ENCODE measurements at regions not wholly inside any gene's neighbourhood (a gene's known extent, or its start where the extent isn't known, plus 50 kb on each side); places are given as distances from the start of the nearest gene placed in this dataset.

GRCh38 chr6:81552644-81553043 is 199.8 kb downstream of the TENT5A start:
- peak; percentile 3 for DNase-seq

GRCh38 chr6:81547149-81547548 is 205.3 kb downstream of the TENT5A start:
- Histone ChIP-seq H3K4me3 (ENCODE audit: low read depth in 2 of 2, low read length in 1 of 2) (no peak overlapping the region), H3K9me2 (no peaks in the 10 kb centered on the region), H2AFZ (ENCODE audit: low read depth) (no peak overlapping the region), H3K4me2 (no peak overlapping the region), H3K79me2 (ENCODE audit: insufficient read depth) (no peaks in the 10 kb centered on the region), H3K27me3 (ENCODE audit: insufficient read depth) (no peaks in the 10 kb centered on the region), H3K4me1 (ENCODE audit: control insufficient read depth in 1 of 2, insufficient read depth in 2 of 2, low read depth in 1 of 2, low read length in 1 of 2) (peaks cover under 1 to 2% of the 10 kb centered on the region in 2 experiments; a peak in 3 of 4 replicates), H3K9me3 (peaks cover 4% of the 10 kb centered on the region; the same call in 1 of the 2 replicates), H3K36me3 (replicated peaks in 1 of 2; ENCODE audit: control insufficient read depth in 1 of 2, insufficient read depth in 2 of 2, low read length in 1 of 2) (peaks cover 0 to 3% of the 10 kb centered on the region in 2 experiments), H4K20me1 (ENCODE audit: insufficient read depth) (no peaks in the 10 kb centered on the region), H3K9ac (no peak overlapping the region), H3F3A (replicated peaks; ENCODE audit: insufficient read depth) (peaks cover 2% of the 10 kb centered on the region), H3K27ac (ENCODE audit: low read depth in 2 of 2, low read length in 1 of 2) (no peak overlapping the region)
- TF ChIP-seq GATA2 (CRISPR knock-in tag; IDR thresholded peaks at IDR 0.05) (no peak), EP300 (IDR thresholded peaks at IDR 0.05; ENCODE audit: borderline replicate concordance in 1 of 2, low read depth in 1 of 2, low read length in 1 of 2) (no peak), RAD21 (IDR thresholded peaks at IDR 0.05; ENCODE audit: low read length) (no peak), RFX5 (IDR thresholded peaks at IDR 0.05; ENCODE audit: low read length) (no peak), GABPA (IDR thresholded peaks at IDR 0.05; ENCODE audit: low read depth) (no peak), RCOR1 (IDR thresholded peaks at IDR 0.05; ENCODE audit: low read length) (no peak), FOXM1 (IDR thresholded peaks at IDR 0.05; ENCODE audit: low read depth) (no peak), USF1 (IDR thresholded peaks at IDR 0.05; ENCODE audit: borderline replicate concordance, low read depth) (no peak), MAX (IDR thresholded peaks at IDR 0.05; ENCODE audit: low read depth) (no peak), USF2 (IDR thresholded peaks at IDR 0.05; ENCODE audit: borderline replicate concordance, low read depth, low read length) (no peak)
- WGBS (ENCODE audit: low lambda C conversion rate), result 94% methylated on average over 3 of the region's 3 CpGs
- POLR2A ChIA-PET, result no interaction called here
- CTCF ChIA-PET, result no interaction called here
- no peak for DNase-seq

More at GRCh38 chr6:81552644-81553043, 199.8 kb downstream of the TENT5A start:
- no peak for TF ChIP-seq FOXJ3 (CRISPR knock-in tag; IDR thresholded peaks at IDR 0.05)
- TF ChIP-seq EP300 (IDR thresholded peaks at IDR 0.05; ENCODE audit: borderline replicate concordance in 1 of 2, low read depth in 1 of 2, low read length in 1 of 2), result peak; percentile 63 to 78; a peak in 3 of 4 replicates
- TF ChIP-seq ELF1 (IDR thresholded peaks at IDR 0.05), result no peak
- TF ChIP-seq GATA2 (CRISPR knock-in tag; IDR thresholded peaks at IDR 0.05), result peak; percentile 85
- TF ChIP-seq RFX5 (IDR thresholded peaks at IDR 0.05; ENCODE audit: low read length), result no peak
- TF ChIP-seq MAX (IDR thresholded peaks at IDR 0.05; ENCODE audit: low read depth), result 0 out of 2 replicates have a peak, but pooled peaks have one; percentile 10
- TF ChIP-seq TEAD4 (IDR thresholded peaks at IDR 0.05; ENCODE audit: borderline replicate concordance, insufficient read depth), result peak; percentile 51; the same call in 1 of the 2 replicates
- peak; percentile 78 for TF ChIP-seq JUND (IDR thresholded peaks at IDR 0.05)
- TF ChIP-seq POLR2AphosphoS5 (IDR thresholded peaks at IDR 0.05; ENCODE audit: low read depth, low read length), result peak; percentile 19; the same call in 1 of the 2 replicates
- TF ChIP-seq TCF12 (IDR thresholded peaks at IDR 0.05), result peak; percentile 96
- peak; percentile 61; the same call in 1 of the 2 replicates for TF ChIP-seq NFIC (IDR thresholded peaks at IDR 0.05; ENCODE audit: borderline replicate concordance)
- peak; percentile 90 for TF ChIP-seq PBX3 (IDR thresholded peaks at IDR 0.05)
- TF ChIP-seq FOSL2 (IDR thresholded peaks at IDR 0.05; ENCODE audit: borderline replicate concordance, low read depth), result peak; percentile 51; the same call in 1 of the 2 replicates
- Histone ChIP-seq H3F3A (replicated peaks; ENCODE audit: insufficient read depth) (peaks cover 7% of the 10 kb centered on the region), H3K4me3 (ENCODE audit: low read depth in 2 of 2, low read length in 1 of 2) (no peak overlapping the region), H4K20me1 (ENCODE audit: insufficient read depth) (no peaks in the 10 kb centered on the region), H3K9me3 (peaks cover 4% of the 10 kb centered on the region; the same call in 1 of the 2 replicates), H3K27ac (ENCODE audit: low read depth in 2 of 2, low read length in 1 of 2) (peak overlapping the region in 1 of 2 experiments; percentile 62; a peak in 2 of 4 replicates), H2AFZ (ENCODE audit: low read depth) (peak overlapping the region; percentile 57; the same call in 1 of the 2 replicates), H3K9me2 (no peaks in the 10 kb centered on the region), H3K27me3 (ENCODE audit: insufficient read depth) (no peaks in the 10 kb centered on the region), H3K79me2 (ENCODE audit: insufficient read depth) (no peaks in the 10 kb centered on the region), H3K4me1 (ENCODE audit: control insufficient read depth in 1 of 2, insufficient read depth in 2 of 2, low read depth in 1 of 2, low read length in 1 of 2) (peaks cover 8 to 15% of the 10 kb centered on the region in 2 experiments), H3K36me3 (replicated peaks in 1 of 2; ENCODE audit: control insufficient read depth in 1 of 2, insufficient read depth in 2 of 2, low read length in 1 of 2) (no peaks in the 10 kb centered on the region), H3K9ac (no peak overlapping the region; the same call in 1 of the 2 replicates), H3K4me2 (peak overlapping the region; percentile 28; the same call in 1 of the 2 replicates)
- 7% methylated on average over 3 of the region's 3 CpGs for WGBS (ENCODE audit: low lambda C conversion rate)
- CTCF ChIA-PET, result no interaction called here
- POLR2A ChIA-PET, result no interaction called here
